AG09319 (cell line): ENCODE measurements at regions not wholly inside any gene's neighbourhood (a gene's known extent, or its start where the extent isn't known, plus 50 kb on each side); places are given as distances from the start of the nearest gene placed in this dataset.

Source experiments
- DNase-seq: peaks from one replicate; pipeline ENCODE4 v3.0.0-alpha.2; 2010; ENCODE audit warnings: low read depth; ENCODE audit errors: extremely low read depth
- CTCF ChIP-seq: IDR thresholded peaks from 2 replicates; pipeline ENCODE4 v1.5.1; 2011; ENCODE audit warnings: low read depth, mild to moderate bottlenecking, inconsistent platforms, low read length, moderate library complexity

GRCh38 chr9:109704546-109704945, 75.5 kb upstream of the PALM2AKAP2 start:
- no peak for DNase-seq
- no peak for TF ChIP-seq CTCF

- peak; percentile 9 for TF ChIP-seq CTCF
- peak; percentile 11 for DNase-seq
These were observed 74.5 kb upstream of the PALM2AKAP2 start for GRCh38 chr9:109705515-109705914.

GRCh38 chr9:109707355-109707754, 72.6 kb upstream of the PALM2AKAP2 start:
- no peak for DNase-seq

GRCh38 chr9:109708451-109708945, 71.5 kb upstream of the PALM2AKAP2 start:
- no peak for DNase-seq
- no peak for TF ChIP-seq CTCF

More at GRCh38 chr9:109707355-109707754, 72.6 kb upstream of the PALM2AKAP2 start:
- no peak for TF ChIP-seq CTCF

- no peak for DNase-seq
- TF ChIP-seq CTCF: no peak
These were observed 70.1 kb upstream of the PALM2AKAP2 start for GRCh38 chr9:109709866-109710265.

- DNase-seq: no peak
- TF ChIP-seq CTCF: no peak
These were observed 69.2 kb upstream of the PALM2AKAP2 start for GRCh38 chr9:109710830-109711229.

GRCh38 chr9:109715344-109715743, 64.7 kb upstream of the PALM2AKAP2 start:
- no peak for DNase-seq
- no peak for TF ChIP-seq CTCF
